GM10266 (cell line): ENCODE measurements at regions not wholly inside any gene's neighbourhood (a gene's known extent, or its start where the extent isn't known, plus 50 kb on each side); places are given as distances from the start of the nearest gene placed in this dataset.

ENCODE experiments used
- DNase-seq: peaks from one replicate; pipeline ENCODE4 v3.0.0; 2012; ENCODE audit errors: extremely low spot score
- TF ChIP-seq, protein P1 (sequence below): IDR thresholded peaks from 2 replicates; pipeline ENCODE4 v1.5.1; 2012; ENCODE audit warnings: mild to moderate bottlenecking, low read depth; ENCODE audit not compliant: control insufficient read depth, insufficient read depth; ENCODE audit errors: missing control alignments

DNA sequence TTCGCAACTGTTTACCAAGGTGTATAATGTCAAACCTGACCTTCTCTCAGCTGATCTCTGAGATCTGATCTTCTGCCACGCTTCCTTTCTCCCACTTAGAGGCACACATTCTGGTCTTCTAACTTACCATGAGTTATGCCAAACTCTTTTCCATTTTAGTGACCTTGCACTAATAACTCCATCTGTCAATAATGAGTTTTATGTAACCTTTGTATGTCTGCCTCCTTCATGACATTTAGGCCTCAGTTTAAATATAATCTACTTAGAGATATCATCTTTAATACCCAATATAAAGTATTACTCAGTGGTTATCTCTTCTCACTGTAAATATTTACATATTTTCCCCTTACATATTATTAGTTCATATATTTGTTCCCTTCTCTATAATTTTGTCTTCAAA lies 827.5 kb upstream of the PCDH20 start:
- DNase-seq = no peak
- TF ChIP-seq, protein P1, sequence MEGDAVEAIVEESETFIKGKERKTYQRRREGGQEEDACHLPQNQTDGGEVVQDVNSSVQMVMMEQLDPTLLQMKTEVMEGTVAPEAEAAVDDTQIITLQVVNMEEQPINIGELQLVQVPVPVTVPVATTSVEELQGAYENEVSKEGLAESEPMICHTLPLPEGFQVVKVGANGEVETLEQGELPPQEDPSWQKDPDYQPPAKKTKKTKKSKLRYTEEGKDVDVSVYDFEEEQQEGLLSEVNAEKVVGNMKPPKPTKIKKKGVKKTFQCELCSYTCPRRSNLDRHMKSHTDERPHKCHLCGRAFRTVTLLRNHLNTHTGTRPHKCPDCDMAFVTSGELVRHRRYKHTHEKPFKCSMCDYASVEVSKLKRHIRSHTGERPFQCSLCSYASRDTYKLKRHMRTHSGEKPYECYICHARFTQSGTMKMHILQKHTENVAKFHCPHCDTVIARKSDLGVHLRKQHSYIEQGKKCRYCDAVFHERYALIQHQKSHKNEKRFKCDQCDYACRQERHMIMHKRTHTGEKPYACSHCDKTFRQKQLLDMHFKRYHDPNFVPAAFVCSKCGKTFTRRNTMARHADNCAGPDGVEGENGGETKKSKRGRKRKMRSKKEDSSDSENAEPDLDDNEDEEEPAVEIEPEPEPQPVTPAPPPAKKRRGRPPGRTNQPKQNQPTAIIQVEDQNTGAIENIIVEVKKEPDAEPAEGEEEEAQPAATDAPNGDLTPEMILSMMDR = no peak

DNA sequence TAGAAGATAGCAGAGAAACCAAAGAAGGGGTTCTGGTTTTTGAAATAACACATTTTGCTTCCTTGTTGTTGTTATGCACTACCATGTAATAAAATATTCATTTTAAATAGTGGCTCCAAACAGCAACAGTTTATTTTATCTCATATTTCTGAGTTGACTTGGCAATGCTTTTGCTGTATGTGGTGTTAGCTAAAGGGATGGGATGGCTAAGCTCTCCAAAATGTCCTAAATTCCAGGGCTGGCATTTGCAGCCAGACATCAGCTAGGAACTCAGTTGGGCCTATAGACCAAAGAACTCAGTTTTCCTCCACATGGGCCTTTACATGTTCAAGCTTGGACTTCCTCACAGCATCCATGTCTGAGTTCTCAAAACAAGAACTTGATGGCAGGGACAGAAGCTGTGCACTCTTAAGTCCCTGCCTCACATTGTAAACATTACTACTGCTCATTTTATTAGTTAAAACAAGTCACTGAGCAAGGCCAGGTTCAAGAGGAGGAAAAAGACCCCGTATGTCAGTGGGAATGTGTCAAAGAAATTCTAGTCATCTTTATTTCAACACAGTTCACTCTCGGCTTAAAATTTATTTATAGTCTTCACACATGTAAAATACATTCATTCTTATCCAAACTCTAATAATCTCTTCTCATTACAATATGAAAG lies 819.3 kb upstream of the PCDH20 start:
- DNase-seq = no peak
- TF ChIP-seq, protein P1 = no peak

DNA sequence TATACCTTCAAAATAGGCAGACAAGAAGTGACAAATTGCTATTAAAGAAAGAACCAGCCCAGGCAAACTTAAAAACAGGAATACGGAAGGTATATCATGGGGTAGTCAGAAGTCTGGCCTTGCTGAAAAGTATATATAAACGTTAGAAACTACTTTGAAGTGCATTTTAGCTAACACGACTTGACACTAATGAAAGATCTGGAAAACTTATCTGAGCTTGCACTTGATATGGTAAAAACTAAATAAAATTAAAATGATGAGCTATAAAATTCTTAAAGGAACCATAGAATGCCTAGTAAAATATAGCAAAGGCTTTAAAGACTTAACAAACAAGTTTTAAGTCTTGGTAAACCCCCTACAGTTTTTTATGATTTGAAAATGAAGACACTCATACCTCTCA lies 795.3 kb upstream of the PCDH20 start:
- no peak for DNase-seq

DNA sequence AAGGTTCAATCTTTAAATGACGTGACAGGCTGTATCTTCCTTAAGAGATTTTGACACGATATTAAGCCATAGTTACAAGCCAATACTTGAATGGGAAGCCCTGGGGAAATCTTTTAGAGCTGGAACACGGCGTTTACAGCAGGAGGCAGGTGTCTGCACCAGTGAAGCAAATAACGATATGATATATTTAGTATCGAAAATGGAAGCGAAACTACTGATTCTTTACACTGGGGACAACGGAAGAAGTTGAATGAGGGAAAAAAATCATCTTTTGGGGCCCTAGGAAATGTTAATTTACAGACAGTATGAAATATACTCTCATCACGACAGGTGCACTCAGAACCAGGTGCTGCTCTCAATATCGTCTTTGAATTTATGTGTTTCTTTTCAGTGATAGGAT lies 793.9 kb upstream of the PCDH20 start:
- DNase-seq = peak; percentile 15
- TF ChIP-seq, protein P1 = no peak

More for the DNA sequence above, 795.3 kb upstream of the PCDH20 start:
- TF ChIP-seq, protein P1 = no peak

GRCh38 chr13:62207388-62207787 lies 791.7 kb upstream of the PCDH20 start:
- DNase-seq = no peak
- TF ChIP-seq, protein P1 = no peak

DNA sequence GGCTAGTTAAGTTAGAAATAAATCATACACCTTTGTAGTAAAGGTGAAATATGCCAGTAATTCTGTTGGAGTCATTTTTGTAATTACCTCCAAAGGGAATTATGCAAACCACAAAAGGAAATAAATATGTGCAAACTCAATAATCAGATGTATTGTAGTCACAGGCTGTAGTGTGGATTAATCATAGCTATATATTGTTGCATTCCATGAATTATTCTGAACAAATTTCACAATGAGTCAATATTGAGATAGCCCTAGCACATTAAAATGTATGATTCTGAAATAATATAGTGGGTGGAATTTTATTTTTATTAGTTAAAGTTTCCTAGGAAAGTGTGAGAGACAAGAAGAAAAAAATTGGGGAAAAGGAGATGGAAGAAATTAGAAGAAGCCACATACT lies 790.5 kb upstream of the PCDH20 start:
- DNase-seq = no peak

GRCh38 chr13:62205273-62205672 lies 789.6 kb upstream of the PCDH20 start:
- DNase-seq = no peak
- TF ChIP-seq, protein P1 = no peak

More for the DNA sequence above, 790.5 kb upstream of the PCDH20 start:
- TF ChIP-seq, protein P1 = no peak
